Breast epithelium (tissue), 3 donors: ENCODE measurements at regions not wholly inside any gene's neighbourhood (a gene's known extent, or its start where the extent isn't known, plus 50 kb on each side); places are given as distances from the start of the nearest gene placed in this dataset.

Experiments used
- CTCF ChIP-seq, 3 donors: fragments of 450-650 bp; IDR thresholded peaks; one replicate each; pipeline ENCODE4 v1.5.1; 2016 to 2017; ENCODE audit warnings: antibody characterized with exemption in 3 of 3, mild to moderate bottlenecking in 3 of 3, moderate library complexity in 3 of 3
- POLR2AphosphoS5 ChIP-seq, 3 donors: sonication (generic); formaldehyde crosslinking; IDR thresholded peaks; one replicate each; pipeline ENCODE4 v1.6.1; 2017; ENCODE audit warnings: antibody characterized with exemption in 3 of 3

DNA sequence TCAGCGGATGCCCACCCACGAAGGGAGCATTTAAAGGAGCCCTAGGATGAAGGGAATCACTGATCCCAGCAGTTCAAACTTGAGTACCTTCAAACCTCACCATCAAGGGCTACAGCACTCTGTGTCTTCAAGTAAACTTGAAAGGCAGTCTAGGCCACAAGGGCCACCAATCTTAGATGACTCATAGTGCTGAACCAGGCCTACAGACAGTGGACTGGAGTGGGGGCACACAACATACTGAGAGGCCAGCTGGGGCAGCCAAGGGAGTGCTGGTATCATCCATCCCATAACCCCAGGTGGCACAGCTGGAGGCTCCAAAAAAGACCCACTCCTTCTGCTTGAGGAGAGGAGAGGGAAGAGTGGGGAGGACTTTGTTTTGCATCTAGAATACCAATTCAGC is 345.4 kb downstream of the DUSP10 start:
- TF ChIP-seq CTCF (IDR thresholded peaks at IDR 0.05): no peak
- no peak for TF ChIP-seq POLR2AphosphoS5 (IDR thresholded peaks at IDR 0.05)
